ENCODE measurements at regions not wholly inside any gene's neighbourhood (a gene's known extent, or its start where the extent isn't known, plus 50 kb on each side); places are given as distances from the start of the nearest gene placed in this dataset.

GRCh38 chr4:54946741-54947140 is 178.7 kb downstream of the KDR start:
- no peak overlapping the region for H2AFZ ChIP-seq (ENCODE audit: low read length)
- no peak overlapping the region for H3K27ac ChIP-seq (ENCODE audit: low read depth, low read length, poor library complexity, severe bottlenecking)
- H3K4me2 ChIP-seq (ENCODE audit: low read length): no peak overlapping the region
- no peaks in the 10 kb centered on the region for H3K9me3 ChIP-seq (ENCODE audit: low read length)
- H3K9ac ChIP-seq (ENCODE audit: low read length): no peak overlapping the region
- no peaks in the 10 kb centered on the region for H3F3A ChIP-seq (ENCODE audit: insufficient read depth, low read length)
- H3K4me1 ChIP-seq (ENCODE audit: insufficient read depth, low read length, severe bottlenecking): peaks cover 14% of the 10 kb centered on the region
- H4K20me1 ChIP-seq (ENCODE audit: insufficient read depth, low read length): no peaks in the 10 kb centered on the region
- H3K36me3 ChIP-seq (ENCODE audit: insufficient read depth, low read length): no peaks in the 10 kb centered on the region
- no peaks in the 10 kb centered on the region for H3K27me3 ChIP-seq (ENCODE audit: insufficient read depth, low read length)
- H3K9me2 ChIP-seq (ENCODE audit: low read depth, low read length): no peaks in the 10 kb centered on the region
- H3K4me3 ChIP-seq (ENCODE audit: low read depth, low read length, poor library complexity, severe bottlenecking): no peak overlapping the region
- no peaks in the 10 kb centered on the region for H3K79me2 ChIP-seq (ENCODE audit: insufficient read depth, low read length)
- TF ChIP-seq CTCF (IDR thresholded peaks at IDR 0.05; ENCODE audit: low read length): no peak
- TF ChIP-seq EZH2 (IDR thresholded peaks at IDR 0.05; ENCODE audit: borderline replicate concordance, low read length): no peak

DNA sequence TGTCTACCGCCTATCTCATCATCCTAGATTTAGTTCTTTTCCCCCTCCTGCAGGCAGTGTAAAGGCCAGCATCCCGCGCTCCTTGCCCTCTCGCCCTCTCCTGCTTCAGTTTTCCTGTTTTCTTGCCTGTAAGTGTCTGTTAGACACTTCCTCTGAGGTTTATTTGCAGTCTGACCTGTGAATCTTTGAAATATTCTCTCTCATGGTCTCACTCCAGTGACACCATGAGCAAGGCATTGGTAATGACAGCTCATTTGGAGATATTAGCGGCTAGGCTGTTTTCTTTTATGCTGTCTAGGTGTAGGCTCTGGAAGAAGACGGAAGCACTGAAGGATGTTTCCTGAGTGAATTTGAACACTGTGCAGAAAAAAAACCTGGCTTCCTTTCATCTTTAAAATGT is 179.6 kb downstream of the KDR start:
- H3K79me2 ChIP-seq (ENCODE audit: insufficient read depth, low read length): no peaks in the 10 kb centered on the region
- peaks cover 20% of the 10 kb centered on the region for H3K4me1 ChIP-seq (ENCODE audit: insufficient read depth, low read length, severe bottlenecking)
- no peaks in the 10 kb centered on the region for H3K27me3 ChIP-seq (ENCODE audit: insufficient read depth, low read length)
- no peaks in the 10 kb centered on the region for H3K9me3 ChIP-seq (ENCODE audit: low read length)
- no peak overlapping the region for H3K4me2 ChIP-seq (ENCODE audit: low read length)
- H2AFZ ChIP-seq (ENCODE audit: low read length): no peak overlapping the region
- TF ChIP-seq CTCF (IDR thresholded peaks at IDR 0.05; ENCODE audit: low read length): no peak
- no peak for TF ChIP-seq EZH2 (IDR thresholded peaks at IDR 0.05; ENCODE audit: borderline replicate concordance, low read length)
- no peaks in the 10 kb centered on the region for H3F3A ChIP-seq (ENCODE audit: insufficient read depth, low read length)
- H3K9me2 ChIP-seq (ENCODE audit: low read depth, low read length): no peaks in the 10 kb centered on the region
- H3K36me3 ChIP-seq (ENCODE audit: insufficient read depth, low read length): no peaks in the 10 kb centered on the region
- H4K20me1 ChIP-seq (ENCODE audit: insufficient read depth, low read length): no peaks in the 10 kb centered on the region
- no peak overlapping the region for H3K4me3 ChIP-seq (ENCODE audit: low read depth, low read length, poor library complexity, severe bottlenecking)
- H3K9ac ChIP-seq (ENCODE audit: low read length): no peak overlapping the region
- no peak overlapping the region for H3K27ac ChIP-seq (ENCODE audit: low read depth, low read length, poor library complexity, severe bottlenecking)

DNA sequence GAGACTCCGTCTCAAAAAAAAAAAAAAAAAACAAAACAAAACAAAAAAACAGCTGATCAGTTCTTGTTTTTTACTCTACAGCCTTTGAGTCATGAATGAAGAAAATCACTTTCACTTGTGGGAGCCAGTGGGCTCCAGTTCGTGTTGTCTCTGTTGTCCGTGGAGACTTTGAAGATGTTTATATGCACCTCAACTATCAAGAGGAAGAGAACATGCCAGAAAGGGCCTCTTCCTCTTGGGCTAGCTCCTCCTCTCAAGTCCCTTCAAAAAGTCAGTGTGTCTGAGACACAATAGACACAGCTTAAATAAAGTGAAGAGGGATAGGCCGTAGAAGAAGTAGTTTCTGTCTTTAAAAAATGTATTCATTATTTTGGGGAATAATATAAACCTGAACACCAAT is 182.7 kb downstream of the KDR start:
- Histone ChIP-seq H3K4me3 (ENCODE audit: low read depth, low read length, poor library complexity, severe bottlenecking) (no peak overlapping the region), H3K79me2 (ENCODE audit: insufficient read depth, low read length) (no peaks in the 10 kb centered on the region), H3K4me2 (ENCODE audit: low read length) (0 out of 2 replicates have a peak overlapping the region, but pooled peaks have one; percentile 6), H3K9me3 (ENCODE audit: low read length) (no peaks in the 10 kb centered on the region), H3K4me1 (ENCODE audit: insufficient read depth, low read length, severe bottlenecking) (peaks cover 20% of the 10 kb centered on the region), H3K9me2 (ENCODE audit: low read depth, low read length) (no peaks in the 10 kb centered on the region), H3K36me3 (ENCODE audit: insufficient read depth, low read length) (no peaks in the 10 kb centered on the region), H3K9ac (ENCODE audit: low read length) (no peak overlapping the region), H3F3A (ENCODE audit: insufficient read depth, low read length) (no peaks in the 10 kb centered on the region), H2AFZ (ENCODE audit: low read length) (0 out of 2 replicates have a peak overlapping the region, but pooled peaks have one; percentile 42), H3K27me3 (ENCODE audit: insufficient read depth, low read length) (no peaks in the 10 kb centered on the region), H3K27ac (ENCODE audit: low read depth, low read length, poor library complexity, severe bottlenecking) (no peak overlapping the region), H4K20me1 (ENCODE audit: insufficient read depth, low read length) (no peaks in the 10 kb centered on the region)
- TF ChIP-seq EZH2 (IDR thresholded peaks at IDR 0.05; ENCODE audit: borderline replicate concordance, low read length): no peak
- no peak for TF ChIP-seq CTCF (IDR thresholded peaks at IDR 0.05; ENCODE audit: low read length)
